ENCODE measurements at regions not wholly inside any gene's neighbourhood (a gene's known extent, or its start where the extent isn't known, plus 50 kb on each side); places are given as distances from the start of the nearest gene placed in this dataset.

DNA sequence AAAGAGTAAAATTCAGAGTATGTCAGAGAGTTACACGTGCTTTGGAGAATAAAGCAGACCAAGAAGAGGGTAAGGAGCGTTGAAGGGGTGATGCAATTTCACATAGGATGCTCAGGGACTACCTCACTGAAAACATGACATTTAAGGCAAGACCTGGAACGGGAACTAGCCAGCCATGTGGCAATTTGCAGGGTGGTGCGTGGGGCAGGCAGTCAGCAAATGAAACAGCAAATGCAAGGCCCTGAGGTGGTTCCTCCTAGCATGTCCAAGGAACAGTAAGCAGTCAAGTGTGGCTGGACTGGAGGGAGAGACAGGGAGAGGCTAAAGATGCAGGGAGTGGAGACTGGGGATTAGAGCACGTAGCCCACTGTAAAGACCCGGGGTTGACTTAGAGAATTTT lies 146.1 kb upstream of the LPP start:
- TF ChIP-seq, protein P1, sequence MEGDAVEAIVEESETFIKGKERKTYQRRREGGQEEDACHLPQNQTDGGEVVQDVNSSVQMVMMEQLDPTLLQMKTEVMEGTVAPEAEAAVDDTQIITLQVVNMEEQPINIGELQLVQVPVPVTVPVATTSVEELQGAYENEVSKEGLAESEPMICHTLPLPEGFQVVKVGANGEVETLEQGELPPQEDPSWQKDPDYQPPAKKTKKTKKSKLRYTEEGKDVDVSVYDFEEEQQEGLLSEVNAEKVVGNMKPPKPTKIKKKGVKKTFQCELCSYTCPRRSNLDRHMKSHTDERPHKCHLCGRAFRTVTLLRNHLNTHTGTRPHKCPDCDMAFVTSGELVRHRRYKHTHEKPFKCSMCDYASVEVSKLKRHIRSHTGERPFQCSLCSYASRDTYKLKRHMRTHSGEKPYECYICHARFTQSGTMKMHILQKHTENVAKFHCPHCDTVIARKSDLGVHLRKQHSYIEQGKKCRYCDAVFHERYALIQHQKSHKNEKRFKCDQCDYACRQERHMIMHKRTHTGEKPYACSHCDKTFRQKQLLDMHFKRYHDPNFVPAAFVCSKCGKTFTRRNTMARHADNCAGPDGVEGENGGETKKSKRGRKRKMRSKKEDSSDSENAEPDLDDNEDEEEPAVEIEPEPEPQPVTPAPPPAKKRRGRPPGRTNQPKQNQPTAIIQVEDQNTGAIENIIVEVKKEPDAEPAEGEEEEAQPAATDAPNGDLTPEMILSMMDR (conservative IDR thresholded peaks at IDR 0.05) = no peak
- TF ChIP-seq ZFX (IDR thresholded peaks at IDR 0.05) = no peak
